Astrocyte (in vitro differentiated cells and primary cell): ENCODE measurements at regions not wholly inside any gene's neighbourhood (a gene's known extent, or its start where the extent isn't known, plus 50 kb on each side); places are given as distances from the start of the nearest gene placed in this dataset.

Experiments used
- CTCF ChIP-seq: IDR thresholded peaks from 2 replicates; pipeline ENCODE4 v1.5.1; 2011; ENCODE audit warnings: low read depth, mild to moderate bottlenecking, inconsistent platforms, low read length, moderate library complexity; ENCODE audit not compliant: insufficient read depth
- EZH2 ChIP-seq: IDR thresholded peaks from 2 replicates; pipeline ENCODE4 v1.6.1; 2012; ENCODE audit warnings: mild to moderate bottlenecking, low read length, inconsistent platforms; ENCODE audit not compliant: insufficient read depth

DNA sequence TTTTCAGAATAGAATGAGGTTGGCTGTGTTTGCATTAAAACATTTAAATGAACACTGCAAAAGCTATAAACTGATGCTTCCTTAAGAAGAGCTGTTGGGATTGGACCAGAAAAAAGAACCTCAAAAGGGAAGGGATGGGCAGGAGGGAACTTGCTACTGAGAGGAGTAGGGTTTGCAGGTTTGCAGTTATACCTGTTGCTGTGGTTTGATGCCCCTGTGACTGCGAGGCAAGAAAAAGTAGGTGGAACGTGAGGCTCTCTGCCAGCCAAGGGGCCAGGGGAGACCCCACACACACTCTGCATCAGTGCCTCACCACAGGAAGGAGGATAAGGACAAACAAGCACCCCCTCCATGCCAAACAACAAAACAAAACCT is 197.2 kb downstream of the BCAS1 start:
- TF ChIP-seq EZH2 (no peak), CTCF (no peak)
